Activated CD4-positive, CD25-positive, alpha-beta regulatory T cell treated with anti-CD3 and anti-CD28 coated beads, Interleukin-2, amount 50 U/mL, for 72 hours (primary cell): ENCODE measurements at regions not wholly inside any gene's neighbourhood (a gene's known extent, or its start where the extent isn't known, plus 50 kb on each side); places are given as distances from the start of the nearest gene placed in this dataset.

Experiments
- DNase-seq: peaks from one replicate; pipeline ENCODE4 v3.0.0; 2021

DNA sequence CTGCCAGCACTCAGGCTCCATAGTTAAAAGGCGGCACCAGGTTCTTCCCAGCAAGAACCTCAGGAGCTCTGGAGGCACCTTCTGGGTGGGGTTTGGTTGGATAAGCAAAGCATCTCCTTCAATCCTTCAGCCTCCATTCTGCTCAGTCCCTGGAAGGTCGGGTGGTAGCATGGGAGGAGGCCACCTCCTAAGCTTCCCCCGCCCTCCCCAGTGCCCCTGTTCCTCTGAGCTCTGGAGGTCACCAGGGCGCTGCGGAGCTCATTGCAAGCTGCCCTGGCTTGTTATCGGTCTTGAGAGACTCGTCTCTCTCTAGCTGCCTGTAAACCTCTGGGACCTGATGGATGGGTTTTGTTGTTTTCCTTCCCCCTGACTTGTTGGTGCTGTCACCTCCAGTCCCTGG, 124.8 kb downstream of the RPLP1 start:
- DNase-seq = no peak

DNA sequence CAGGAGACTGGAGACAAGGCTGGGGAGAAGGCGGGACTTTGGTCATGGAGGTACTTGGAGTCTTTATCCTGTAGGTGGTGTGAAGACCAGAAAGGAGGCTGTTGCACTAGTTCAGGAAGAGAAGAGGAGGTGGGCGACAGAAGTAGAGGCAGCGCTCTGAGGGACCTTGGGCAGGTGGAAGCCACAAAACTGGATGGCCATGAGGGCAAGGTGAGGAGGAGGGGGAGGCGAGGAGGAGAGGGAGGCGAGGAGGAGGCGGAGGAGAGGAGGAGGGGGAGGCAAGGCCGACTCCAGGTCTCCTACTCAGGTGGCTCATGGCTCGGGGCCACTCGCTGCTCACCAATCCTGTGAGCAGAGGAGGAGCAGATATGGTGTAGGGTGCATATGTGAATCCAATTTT, 125.6 kb downstream of the RPLP1 start:
- DNase-seq = no peak

DNA sequence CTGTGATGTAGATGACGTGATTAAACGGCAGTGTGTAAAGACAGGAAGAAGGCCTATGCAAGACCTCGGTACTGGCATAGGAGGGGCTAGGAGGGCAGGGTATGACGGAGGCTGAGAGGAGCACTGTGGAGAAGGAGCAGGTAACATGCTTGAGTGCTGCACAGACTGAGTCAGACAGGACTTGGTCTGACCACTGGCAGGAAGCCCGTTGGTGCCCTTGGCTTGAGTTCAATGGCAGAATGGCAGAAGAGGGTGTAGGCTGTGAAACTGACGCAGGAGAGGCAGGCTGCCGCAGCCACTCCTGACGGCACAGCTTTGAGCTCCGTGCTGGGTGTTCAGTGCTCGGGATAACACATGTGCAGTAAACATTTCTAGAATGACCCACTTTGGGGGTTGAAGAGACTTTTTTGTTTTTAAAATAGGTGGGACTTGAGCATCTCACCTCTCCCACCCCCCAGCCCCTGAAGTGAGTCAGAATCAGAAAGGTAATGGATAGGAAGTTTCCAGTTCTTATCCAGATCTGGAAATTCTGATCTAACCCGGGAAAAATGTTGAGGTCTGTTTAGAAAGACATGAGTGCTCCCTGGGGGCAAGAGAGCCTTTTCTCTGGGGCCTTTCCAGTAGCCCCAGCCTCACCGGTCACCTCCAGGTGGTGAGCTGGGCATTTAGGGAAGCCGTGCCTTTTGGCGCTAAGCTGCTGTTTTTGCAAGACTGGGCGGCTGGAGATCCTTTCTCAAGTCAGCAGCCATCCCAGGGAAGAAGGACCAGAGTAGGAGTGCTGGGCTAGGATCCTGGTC, 126.4 kb downstream of the RPLP1 start:
- no peak for DNase-seq

DNA sequence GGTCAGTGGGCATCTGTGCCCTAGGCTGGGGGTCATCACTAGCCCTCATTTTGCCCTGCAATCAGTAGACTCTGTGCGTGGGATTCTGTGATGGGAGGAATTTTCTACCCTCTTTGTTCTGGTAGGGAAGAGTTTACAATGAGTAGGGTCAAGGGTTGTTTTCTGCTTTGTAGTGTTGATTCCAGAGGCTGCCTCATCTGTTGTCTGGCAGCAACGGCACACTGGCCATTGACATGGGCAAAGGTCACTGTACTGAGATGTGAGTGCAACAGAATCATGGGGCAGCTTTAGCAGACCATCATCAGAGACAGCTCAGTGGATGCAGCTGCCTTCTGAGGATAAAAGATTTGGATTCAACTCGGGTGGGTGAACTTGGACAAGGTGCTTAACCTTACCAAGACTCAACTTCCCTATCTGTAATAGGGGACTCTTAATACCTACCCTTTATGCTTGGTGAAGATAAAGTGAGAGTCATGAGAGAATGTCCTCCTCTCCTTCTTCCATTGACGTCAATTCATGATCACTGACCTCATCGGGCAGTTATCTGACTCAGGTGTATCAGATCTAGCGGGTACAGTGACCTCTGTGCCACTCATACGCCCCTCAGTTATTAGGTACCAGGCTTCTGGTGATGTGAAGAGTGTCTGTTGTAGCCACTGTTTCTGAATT, 127.5 kb downstream of the RPLP1 start:
- no peak for DNase-seq

DNA sequence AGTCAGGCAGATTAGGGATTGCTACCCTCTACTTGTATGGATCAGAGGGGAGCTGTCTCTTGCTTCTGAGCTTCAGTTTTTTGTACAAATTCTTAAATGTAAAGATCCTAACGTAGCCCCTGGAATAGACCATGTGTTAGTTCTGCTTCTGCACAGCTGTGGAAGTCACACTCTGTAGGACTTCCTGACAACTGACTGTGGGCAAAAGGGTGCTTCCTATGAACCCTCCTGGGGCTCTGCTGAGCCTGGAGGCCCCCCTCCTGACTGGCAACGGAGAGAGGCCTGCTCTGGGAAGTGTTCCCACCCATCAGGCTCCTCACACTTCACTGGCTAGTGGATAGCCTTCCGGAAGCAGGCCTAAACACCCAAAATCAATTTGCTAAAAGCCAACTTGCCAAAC, 131.0 kb downstream of the RPLP1 start:
- no peak for DNase-seq

DNA sequence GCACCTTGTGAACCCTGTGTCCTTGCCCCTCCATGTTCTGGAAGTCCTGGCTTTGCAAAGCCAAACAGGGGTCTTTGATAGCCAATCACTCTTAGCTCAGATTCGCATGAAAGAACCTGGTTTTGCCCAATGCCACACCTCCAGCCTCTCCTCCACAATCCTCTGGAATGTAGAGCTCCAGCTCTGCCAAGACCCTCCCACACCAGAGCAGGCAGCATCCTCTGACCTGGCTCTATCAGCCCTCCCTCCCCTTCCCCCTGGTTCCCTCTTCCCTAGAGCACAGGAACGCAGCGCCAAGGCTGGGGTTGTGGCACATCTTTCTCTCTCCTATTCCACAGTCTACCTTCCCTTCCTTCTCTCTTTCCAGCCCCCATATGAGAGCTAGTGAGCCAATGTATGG, 133.3 kb downstream of the RPLP1 start:
- no peak for DNase-seq

DNA sequence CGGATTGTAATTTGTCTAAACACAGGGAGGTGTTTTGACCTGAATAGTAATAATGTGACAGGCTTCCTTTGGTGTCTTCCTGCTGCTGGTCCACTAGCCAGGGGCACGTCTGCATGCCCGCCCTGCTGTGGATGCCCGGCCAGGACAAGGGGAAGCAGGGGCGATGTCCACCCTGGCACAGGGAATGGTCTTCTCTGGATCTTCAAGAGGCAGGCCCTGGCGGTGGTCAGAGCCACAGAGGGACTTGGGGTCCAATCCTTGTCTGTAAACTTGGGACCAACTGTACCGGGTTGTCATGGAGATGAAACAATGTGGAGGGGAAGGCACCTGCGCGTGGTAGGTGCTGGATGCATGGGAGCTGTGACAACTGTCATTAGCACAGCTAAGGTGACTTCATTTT, 134.1 kb downstream of the RPLP1 start:
- no peak for DNase-seq

DNA sequence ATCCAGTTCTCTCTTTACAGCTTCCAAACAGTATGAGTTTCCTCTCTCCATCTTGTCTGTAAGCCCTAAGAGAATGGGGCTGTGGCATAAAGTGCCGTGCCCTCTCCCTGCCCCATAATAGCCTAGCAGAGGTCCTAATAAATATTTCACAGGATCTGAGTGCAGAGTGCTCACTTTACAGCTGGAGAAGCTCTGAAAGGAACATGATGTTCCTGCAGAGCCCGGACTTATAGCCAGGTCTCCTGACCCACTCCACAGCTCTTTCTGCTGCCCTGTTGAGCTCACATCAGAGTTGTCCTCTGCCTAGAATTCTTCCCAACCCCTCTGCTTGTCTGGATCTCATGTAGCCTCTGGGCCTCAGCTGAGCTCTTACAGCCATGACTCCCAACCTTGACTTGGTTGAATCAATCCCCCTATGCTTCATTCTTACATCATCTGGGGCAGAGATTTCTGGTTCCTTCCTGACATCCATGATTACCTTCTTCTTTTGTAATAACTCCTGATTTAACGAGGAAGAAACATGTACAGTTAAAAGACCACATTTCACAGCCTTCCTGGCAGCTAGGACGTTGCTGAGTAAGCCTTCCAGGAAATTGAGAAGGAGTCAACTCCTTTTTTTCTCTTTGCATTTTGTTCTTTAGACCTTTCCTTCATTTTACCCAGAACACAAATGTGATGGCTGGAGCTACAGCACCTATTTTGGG, 135.3 kb downstream of the RPLP1 start:
- DNase-seq = no peak

DNA sequence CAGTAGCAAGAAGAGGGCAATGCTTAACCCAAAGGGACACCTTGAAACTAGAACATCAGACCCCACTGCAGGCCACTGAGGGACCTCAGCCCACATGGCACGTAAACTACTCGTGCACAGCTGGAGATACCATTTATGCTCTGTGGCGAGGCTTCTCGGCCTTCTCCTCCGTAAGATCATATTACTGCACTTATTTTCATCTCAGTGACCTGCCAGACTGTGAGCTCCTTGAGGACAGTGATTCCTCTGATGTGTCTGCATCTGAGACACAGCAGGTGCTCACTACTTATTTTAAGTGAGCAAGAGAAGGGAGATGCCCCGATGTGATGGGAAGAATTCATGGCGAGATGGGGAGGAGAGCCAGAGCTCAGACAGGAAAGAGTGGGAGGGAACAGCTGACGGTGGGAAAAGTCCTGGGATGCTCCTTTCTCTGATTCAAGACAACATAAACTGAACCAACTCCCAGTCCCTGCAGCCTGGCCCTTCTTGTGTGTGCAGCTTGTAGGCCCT, 137.6 kb downstream of the RPLP1 start:
- DNase-seq = no peak

DNA sequence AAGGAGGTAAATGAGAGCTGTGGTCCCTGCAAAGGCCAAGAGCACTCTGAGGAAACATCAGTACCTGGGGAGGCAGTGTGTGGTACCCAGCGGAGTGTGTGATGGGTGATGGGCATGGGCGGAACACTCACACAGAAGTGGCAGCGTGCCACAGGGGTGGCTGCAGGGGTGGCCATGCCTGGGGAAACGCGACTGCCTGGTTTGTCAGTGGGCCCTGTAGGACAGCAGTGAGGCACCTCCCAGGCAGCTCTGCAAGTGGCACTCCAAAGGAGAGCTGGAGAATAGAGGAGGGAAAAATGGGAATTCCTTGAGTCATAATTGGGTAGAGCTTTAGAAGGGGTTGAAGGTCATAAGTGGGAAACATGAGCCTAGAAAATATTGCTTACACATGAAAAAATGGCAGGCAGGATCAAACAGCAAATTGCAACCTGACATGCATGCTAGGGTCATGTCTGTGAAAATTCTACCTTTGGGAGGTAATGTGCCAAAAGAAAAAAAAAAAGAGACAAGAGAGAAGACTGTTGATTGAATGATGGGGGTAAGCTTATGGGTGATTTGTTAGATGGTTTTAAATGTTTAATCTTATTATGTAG, 138.4 kb downstream of the RPLP1 start:
- DNase-seq = no peak

DNA sequence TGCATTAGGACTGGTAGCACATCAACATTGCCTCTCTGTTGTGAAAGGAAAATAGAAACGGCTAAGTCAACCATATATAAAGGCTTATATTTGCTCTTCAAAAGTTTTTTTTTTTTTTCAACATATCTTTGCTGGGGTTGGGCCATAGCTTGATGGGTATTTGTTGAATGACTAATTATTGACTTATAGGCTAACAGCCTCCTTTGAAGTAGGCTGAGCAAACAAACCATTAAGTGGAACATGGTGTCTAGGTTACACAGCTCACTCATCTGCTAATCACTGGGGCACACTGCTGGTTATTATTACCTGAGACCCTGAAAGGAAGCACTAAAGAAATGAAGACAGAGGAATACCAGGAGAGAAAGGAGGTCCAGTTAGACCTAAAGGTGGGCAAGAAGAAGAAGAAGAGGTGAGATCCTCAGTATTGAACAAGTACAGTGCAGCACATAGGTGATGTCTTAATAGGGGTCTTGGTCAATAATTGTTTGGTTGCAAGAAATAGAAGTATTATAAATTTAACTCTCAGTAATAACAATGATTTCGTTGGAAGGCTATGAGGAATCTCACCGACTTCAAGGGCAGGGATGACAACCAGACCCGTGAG, 139.4 kb downstream of the RPLP1 start:
- no peak for DNase-seq

DNA sequence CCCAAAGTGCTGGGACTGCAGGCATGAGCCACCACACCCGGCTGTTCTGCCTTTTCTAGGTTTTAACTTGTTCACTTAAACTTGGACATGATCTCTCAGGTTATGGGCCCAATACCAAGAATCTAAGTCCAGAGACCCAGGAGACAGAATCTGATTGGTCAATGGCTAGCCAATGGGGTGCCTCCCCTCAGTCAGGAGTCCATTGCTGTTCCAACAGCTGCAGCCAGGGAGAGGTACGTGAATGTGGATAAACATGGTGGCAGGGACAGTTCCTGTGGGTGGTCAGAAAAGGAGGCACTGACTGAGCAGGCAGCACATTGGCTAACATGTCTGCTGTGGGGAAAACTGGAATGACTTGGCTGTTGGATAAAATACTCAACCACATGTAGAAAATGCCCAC, 140.3 kb downstream of the RPLP1 start:
- no peak for DNase-seq

DNA sequence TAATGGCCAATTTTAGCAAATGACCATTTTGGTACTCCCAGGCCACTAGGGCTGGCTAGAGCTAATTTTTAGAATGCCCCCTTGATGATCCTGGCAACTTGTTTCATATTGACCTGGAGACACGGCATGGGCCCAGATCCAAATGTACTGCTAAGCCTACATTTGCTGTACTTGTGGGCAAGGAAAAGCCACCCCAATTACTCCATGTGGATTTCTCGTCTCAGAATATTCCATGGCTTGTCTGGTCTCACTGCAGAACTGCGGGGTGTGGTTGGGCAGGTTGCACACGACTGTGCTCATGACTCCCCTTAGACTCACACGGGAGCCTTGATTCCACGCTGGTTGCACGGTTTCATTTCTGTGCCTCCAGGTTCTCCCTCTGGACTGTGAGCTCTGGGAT, 140.9 kb downstream of the RPLP1 start:
- DNase-seq = no peak

DNA sequence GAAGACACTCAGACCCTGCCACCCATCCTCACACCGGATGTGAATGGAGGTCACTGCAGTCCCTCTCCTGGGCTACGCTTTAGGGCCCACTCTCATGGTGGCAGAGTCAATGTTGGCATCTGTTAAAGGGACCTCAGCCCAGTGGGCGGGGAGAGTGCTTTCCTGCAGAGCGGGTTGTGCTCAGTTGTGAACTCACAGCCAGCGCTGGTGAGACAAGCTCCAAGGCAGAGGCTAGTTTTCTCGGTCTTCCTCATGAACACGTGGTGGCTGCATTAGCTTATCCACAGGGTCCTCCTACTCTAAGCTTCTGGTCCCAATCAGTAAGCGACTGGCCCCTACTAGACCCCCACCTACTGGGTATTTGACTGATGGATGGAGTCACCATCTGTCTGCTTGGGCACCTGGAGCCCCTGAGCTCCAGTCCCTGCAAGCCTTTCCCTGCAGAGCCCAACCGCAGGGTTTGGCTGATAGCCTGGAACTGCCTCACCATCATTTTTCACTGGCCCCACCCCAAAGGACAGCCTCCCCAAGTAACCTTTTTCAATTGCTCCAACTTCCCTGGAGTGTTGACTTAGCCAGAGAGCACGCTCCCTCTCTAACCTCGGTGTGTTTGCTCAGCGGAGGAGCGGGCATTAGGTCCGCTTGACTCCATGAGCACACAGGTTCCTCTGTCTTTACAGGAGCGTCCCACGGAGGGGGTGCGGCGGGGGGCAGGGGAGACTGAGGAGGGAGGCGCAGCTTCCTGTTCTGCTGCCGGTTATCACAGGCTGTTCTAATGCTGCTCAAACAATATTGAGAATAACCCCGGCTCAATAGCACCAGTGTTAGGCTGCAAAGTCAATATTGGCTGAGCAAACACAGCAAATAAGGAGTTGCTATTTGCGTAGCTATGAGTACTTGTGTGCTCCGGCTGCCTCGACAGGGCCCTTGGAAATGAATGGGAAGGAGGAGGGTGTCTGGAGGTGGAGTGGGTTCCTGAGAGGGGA, 141.7 kb downstream of the RPLP1 start:
- DNase-seq = no peak

DNA sequence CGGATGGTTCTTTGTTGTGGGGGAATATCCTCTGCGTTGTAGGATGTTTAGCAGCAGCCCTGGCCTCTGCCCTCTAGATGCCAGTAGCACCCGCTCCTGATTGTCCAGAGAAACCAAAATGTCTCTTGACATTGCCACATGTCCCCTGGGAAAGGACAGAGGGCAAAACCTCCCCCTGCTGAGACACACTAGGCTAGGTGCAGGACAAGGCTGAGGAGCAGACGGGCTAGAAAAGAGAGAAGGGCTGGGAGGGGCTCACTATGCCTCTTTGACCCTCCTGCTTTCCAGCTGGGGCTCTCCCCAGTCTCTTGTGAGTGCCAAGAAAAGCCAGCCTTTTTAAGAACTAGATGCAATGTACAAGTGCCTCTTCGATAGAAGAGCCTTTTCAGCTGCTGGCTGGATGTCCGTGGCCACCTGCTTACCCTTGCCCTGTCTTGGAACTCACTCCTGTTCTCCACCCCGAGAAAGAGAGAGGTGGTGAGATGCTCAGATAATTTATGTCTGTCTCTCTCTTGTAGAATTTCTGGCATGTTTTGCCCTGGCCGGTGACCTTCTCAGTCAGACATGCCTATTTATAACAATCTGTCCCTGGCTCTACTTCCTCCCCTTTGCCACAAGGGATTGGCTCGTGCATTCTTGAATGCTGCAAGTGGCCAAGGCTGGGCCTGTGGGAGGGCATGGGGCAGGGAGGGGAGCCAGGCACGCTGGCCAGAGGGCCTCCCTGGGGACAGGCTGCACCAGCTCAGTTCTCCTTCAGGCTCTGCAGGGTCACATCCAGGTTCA, 142.6 kb downstream of the RPLP1 start:
- DNase-seq = no peak

DNA sequence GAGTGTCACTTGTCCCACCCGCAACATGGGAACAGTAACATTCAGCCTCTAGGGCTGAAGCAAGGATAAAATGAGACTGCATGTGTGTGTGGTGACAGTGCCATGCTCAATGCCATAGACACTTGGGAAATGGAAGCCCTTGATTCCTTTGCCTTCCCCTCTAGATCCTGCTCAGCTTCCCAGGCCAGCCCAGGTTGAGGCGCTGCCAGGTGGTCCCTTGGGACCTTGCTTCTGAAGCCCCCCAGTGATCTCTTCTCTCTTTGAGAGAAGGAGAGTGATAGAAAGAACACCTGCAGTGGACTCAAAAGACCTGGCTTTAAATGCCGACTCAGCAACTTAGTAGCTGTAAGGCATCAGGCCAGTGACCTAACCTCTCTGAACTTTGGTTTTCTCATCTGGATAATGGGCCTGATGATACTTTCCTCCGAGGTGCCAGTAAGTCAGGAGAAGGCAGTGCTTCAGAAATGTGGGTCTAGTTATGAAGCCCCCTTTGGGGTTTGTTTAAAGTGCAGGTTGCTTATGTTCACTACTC, 144.5 kb downstream of the RPLP1 start:
- DNase-seq = no peak

DNA sequence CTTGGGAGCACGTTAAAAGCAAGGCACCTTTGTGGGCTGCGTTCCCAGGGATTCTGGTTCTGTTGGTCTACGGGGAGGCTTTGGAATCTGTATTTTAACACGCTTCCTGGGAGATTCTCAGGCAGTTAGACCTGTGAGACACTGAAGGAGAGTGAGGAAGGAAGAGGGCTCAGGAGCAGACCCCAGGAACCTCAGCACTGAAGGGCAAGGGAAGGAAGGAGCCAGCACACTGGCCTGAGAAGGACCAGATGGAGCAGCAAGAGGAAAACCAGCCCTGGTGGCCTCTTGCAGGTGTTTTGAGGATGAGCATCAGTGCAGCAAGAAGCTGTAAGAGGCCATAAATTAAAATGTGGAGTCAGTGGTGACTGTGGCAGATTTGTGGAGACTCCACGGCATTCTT, 146.7 kb downstream of the RPLP1 start:
- no peak for DNase-seq

DNA sequence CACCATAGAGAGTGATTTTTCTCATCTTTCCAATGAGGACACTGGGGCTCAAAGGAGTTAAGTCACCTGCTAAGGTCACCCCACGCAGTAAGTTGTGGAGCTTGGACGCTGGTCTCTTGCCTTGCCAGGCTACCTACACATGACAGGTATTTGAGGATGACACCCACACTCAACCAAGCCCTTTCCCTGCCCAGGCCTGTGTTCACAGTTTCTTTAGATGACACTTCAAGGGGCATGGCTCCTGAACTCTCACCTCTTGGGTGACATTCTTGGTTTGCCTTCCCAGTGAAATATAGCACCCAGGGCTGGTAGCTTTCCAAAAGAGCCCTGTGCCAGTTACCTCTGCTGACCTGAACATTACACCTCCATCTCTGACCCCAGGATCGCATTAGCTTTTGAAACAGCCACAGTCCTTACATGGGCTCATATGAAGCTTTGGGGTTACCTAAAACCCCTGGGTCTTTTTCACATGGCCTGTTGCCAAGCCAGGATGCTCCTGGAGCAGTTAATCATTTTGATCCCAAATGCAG, 148.0 kb downstream of the RPLP1 start:
- DNase-seq = no peak

DNA sequence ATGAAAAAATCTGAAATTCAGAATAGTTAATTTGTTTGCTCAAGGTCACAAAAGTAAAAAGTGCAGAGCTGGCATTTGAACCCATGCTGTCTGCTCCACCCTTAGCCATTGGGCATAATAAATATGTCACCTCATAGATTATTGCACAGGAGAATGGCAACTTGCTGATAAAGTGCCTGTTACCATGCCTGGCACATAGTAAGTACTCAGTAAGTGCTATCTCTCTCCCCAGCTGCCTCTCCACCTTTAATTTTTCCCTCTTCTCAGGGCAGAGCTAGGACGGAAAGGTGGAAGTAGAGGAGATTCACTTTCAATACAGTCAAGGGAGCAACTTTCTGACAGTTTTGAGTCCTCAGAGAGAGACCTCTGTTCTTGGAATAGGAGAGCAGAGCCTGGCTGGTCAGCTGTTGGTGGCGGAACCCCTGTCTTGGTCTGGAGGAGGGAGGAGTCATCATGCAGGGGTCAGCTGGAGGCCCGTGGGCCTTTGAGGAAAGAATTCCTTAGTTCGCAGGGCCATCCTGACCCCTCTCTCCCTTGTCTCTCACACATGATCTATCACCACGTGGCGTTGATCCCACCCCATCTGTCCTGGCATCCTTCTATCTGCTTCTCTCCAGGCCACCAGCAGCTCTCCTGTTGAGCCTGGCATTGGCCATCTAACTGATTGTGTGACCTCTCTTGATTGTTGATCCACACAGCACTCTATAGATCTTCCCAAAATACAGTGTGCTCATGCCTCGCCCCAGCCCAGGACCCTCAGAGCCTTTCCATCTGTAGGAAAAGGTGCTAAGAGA, 149.3 kb downstream of the RPLP1 start:
- no peak for DNase-seq

DNA sequence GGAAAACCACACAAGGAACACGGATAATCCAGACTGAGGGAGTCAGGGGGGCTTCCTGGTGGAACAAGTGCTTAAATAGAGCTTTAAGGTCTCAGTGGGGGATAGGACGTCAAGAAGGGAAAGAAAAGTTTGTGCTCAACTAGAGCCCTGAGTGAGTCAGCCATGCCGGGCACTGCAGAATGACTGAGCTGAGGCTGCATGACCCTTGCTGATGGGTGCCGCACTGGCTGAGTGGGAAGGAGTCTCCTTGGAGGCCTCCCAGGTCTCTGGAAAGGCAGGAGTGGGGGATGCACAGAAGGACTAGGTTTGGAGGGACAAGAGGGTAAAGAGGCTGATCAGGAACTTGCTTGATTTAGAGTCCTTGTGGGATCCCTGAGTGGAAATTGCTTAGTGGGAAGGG, 150.3 kb downstream of the RPLP1 start:
- DNase-seq = no peak
